GM12873 (cell line): ENCODE measurements at regions not wholly inside any gene's neighbourhood (a gene's known extent, or its start where the extent isn't known, plus 50 kb on each side); places are given as distances from the start of the nearest gene placed in this dataset.

Experiments
- TF ChIP-seq, protein P1 (sequence below): IDR thresholded peaks from 2 replicates; pipeline ENCODE4 v1.5.1; 2012; ENCODE audit warnings: low read depth, mild to moderate bottlenecking, moderate library complexity, low read length, control low read depth; ENCODE audit not compliant: insufficient read depth; ENCODE audit errors: missing control alignments

DNA sequence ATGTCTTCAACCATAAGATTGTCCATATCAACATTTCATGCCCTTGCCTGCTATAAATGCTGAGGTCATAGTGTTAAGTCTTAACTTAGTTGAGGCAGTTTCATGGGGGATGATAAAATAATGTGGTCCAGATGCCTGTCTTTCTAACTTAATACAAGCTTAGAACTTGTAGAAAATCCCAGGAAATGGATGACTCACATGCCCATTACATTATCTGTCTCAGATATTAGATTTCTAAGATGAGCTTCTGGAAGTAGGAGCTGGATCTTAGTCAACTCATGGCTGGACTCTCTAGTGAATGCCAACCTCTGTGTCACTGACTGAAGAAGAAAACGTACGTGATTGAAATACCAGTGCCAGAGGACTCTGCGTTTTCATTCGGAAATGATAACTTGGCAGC is 797.5 kb upstream of the EEF2KMT start:
- TF ChIP-seq, protein P1, sequence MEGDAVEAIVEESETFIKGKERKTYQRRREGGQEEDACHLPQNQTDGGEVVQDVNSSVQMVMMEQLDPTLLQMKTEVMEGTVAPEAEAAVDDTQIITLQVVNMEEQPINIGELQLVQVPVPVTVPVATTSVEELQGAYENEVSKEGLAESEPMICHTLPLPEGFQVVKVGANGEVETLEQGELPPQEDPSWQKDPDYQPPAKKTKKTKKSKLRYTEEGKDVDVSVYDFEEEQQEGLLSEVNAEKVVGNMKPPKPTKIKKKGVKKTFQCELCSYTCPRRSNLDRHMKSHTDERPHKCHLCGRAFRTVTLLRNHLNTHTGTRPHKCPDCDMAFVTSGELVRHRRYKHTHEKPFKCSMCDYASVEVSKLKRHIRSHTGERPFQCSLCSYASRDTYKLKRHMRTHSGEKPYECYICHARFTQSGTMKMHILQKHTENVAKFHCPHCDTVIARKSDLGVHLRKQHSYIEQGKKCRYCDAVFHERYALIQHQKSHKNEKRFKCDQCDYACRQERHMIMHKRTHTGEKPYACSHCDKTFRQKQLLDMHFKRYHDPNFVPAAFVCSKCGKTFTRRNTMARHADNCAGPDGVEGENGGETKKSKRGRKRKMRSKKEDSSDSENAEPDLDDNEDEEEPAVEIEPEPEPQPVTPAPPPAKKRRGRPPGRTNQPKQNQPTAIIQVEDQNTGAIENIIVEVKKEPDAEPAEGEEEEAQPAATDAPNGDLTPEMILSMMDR, result no peak

DNA sequence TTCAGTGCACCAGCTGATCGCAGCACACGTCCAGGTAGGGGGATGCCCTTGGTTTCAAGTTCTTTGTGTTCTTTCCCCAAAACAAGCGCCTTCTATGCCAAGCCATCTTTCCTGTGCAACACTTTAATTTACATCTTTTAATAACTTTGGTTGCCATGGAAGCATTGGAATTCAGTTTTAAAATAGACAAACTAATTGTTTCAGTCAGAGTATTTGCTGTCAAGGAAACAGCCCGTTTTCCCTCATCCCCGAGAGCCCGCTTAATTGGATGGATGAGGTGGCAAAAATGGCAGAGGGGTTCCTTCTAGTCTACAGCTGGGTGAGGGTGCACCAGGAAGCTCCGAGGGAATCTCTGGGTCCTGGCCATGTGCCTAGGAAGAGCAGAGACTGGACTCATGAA is 793.7 kb upstream of the EEF2KMT start:
- TF ChIP-seq, protein P1, result no peak

DNA sequence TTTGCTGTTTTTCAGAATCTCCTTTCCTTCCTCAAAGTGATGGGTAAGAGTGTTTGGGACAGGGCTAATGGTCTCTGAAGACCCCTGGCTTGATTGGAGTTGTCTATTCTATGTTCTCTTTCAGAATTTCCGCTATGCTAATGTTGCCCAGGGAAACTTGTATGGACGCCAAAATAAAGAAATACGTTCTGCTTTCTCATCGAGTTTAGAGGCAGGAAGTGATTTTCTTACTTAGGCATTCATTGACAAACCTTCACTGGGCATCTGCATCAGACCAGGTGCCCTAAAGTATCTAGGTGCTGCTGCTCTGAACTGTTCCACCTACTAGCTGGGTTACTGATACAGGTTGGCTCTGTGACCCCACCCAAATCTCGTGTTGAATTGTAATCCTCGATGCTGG is 787.9 kb upstream of the EEF2KMT start:
- TF ChIP-seq, protein P1, result no peak

DNA sequence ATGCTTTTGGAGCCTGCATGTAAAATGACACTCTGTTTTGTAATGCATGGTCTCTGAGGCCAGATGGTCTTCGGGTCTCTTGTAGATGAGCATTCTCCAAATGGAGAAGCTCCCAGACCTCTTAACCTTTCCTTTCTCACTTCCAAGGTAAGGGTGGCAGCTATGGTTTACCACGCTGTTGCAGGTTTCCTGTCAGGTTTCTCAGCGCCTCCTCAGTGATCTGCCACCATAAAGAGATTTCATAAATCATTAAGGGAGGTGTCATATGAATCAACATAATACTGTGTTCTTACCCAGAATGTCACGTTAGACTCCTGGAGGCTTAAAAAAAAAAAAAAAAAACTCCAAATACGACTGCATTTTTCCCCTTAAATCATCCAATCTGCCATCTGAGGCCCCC is 787.4 kb upstream of the EEF2KMT start:
- TF ChIP-seq, protein P1, result no peak

DNA sequence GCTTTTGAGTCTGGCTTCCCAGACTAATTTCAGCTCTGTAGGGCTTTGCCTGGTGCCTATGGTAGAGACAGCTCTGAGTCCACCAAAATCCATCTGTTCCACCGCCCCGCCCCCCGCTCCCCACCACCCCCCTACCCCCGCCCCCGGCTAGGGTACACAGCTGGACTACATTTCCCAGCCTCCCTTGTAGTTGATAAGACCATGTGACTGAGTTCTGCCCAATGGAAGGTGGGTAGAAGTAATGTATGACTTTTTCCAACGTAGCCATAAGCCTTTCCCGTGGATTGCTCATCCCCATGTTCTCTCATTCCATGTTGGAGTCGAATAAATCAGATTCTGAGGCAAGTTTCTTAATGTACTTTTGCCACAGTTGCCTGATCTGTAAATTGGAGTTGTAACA is 786.7 kb upstream of the EEF2KMT start:
- TF ChIP-seq, protein P1, result no peak

DNA sequence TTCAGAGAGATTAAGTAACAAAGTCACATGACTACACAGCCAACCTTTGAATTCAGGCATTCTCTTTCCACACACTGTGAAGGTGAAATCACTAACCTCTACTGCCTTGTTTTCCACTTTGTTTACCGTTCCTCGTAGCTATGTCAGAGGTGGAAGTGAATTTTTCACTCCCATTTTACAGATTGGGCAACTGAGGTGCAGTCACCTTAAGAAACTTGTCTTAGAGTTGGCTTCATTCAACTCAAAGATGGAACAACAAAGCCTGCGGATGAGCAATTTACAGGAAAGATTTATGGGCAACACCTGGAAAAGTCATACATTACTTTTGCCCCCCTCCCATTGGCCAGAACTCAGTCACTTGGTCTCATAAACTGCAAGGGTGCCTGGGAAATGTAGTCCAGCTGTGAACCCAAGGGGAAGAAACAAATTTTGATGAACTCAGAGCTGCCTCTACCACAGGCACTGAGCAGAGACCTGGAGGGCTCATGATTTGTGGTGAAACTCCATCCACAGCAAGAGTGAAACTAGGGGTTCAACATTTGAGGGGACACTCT is 784.6 kb upstream of the EEF2KMT start:
- TF ChIP-seq, protein P1, result no peak

DNA sequence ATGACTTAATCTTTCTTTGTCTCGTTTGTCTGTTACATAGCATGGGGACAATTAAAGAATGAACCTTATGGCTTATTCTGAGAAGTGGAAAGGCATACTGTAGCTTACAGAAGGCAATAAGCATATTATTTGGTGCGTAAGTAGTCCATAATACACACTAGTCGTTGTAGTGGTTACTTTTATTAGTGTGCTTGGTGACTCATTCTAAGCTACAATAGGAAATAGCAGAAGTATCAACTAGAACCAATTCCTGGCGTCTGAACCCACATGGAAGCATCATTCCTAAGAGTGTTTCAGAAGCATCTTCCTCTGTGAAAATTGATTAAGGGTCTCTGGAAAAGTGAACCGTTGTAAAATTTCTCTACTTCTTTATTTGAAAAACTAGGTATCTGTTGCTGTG is 777.8 kb upstream of the EEF2KMT start:
- TF ChIP-seq, protein P1, result no peak

DNA sequence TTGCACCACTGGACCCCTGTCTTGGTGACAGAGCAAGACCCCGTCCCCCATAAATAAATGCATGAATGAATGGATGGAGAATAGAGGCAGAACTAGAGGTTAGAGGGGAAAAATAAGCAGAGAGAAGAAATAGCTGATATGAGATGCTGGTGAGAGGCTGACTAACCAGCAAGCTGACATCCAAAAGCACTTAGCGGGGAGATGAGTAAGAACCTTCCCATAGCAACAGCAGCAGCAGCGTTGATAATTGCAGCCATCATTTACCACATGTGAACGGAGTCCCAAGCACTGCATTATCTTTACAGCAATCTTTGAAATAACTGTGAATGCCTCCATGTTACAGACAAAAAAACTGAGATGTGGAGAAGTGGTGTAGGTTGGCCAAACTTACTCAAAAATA is 777.3 kb upstream of the EEF2KMT start:
- TF ChIP-seq, protein P1, result no peak
